GM18870 (cell line): ENCODE measurements at regions not wholly inside any gene's neighbourhood (a gene's known extent, or its start where the extent isn't known, plus 50 kb on each side); places are given as distances from the start of the nearest gene placed in this dataset.
"Not testable (repeated sequence)": the region's sequence is repeated elsewhere in the genome, so short reads cannot be mapped to it uniquely, and the experiment has no call there.

ENCODE experiments used
- ATAC-seq: cut with Tn5 transposase; IDR thresholded peaks from one replicate; pipeline ENCODE4 v1.9.1; 2021; ENCODE audit warnings: moderate library complexity; ENCODE audit not compliant: unreplicated experiment

- ATAC-seq = no peak
These were observed 99.6 kb upstream of the SEMA3D start for GRCh38 chr7:85286446-85286845.

GRCh38 chr7:85285527-85285926, 98.7 kb upstream of the SEMA3D start:
- no peak for ATAC-seq

GRCh38 chr7:85275204-85275603, 88.3 kb upstream of the SEMA3D start:
- ATAC-seq = no peak

GRCh38 chr7:85274454-85274853, 87.6 kb upstream of the SEMA3D start:
- ATAC-seq = no peak

GRCh38 chr7:85262891-85263290, 76.0 kb upstream of the SEMA3D start:
- no peak for ATAC-seq

GRCh38 chr7:85261336-85261735, 74.5 kb upstream of the SEMA3D start:
- no peak for ATAC-seq

GRCh38 chr7:85249787-85250186, 62.9 kb upstream of the SEMA3D start:
- not testable (repeated sequence) for ATAC-seq

- no peak for ATAC-seq
These were observed 52.3 kb upstream of the SEMA3D start for GRCh38 chr7:85239109-85239508.

GRCh38 chr7:85237721-85238120, 50.9 kb upstream of the SEMA3D start:
- no peak for ATAC-seq
